A172 (cell line): ENCODE measurements at regions not wholly inside any gene's neighbourhood (a gene's known extent, or its start where the extent isn't known, plus 50 kb on each side); places are given as distances from the start of the nearest gene placed in this dataset.

Experiments used
- DNase-seq: peaks from one replicate; pipeline ENCODE4 v3.0.0-alpha.2; 2015; ENCODE audit warnings: low spot score

DNA sequence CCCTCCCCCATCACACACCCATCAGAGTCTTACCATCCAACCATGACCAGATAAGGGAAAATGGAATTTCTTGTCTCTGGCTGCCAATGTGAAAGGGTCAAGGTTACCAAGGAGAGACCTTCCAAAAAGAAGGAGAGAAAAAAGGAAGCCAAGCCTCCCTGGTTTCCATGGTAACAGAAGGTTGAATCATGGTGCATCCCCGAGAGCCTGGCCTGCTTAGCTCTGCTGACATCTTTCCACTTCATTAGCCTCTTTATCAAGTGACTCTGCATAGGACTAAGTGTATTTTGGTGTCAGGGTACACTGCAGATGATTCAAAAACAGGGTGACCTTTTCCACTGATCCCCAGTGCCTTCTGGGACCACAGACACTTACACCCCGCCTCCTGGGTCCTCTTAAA is 225.7 kb upstream of the PPP2R3A start:
- DNase-seq, result no peak

DNA sequence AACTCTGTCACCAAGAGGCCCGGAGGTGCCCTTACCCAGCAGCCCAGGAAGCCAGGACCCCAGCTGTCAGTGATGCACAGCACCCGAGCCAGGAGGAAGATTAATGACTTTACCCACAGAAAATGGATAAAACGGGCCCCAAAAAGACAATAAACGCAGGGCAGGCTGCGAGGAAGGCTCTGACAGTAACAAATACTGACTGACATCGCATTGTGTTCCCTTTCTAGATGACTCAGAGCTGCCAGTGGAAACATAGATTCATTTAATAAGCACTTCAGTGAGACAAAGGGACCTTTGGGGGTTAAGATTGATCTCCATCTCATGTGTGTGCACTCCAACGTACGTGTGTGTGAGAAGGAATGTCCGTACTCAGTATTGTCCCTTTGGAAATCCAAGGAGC is 225.3 kb upstream of the PPP2R3A start:
- DNase-seq, result no peak

DNA sequence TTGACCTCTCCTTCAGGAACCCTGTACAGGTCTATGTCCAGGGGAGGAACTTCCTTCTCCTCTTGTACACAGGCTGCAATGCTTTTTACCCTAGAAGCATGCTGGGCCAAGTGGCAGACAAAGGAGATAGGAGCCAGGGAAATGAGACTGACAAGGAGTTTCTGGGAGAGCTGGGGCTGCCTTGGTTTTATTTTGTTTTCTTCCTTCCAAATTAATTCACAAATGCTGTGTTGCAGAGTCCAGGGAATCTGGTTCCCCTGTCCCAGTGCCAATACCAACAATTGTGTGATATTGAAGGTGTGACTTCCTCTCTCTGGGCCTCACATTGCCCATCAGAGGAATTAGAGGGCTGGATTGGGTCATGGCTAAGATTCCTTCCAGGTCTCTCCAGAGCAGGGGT is 224.8 kb upstream of the PPP2R3A start:
- no peak for DNase-seq

DNA sequence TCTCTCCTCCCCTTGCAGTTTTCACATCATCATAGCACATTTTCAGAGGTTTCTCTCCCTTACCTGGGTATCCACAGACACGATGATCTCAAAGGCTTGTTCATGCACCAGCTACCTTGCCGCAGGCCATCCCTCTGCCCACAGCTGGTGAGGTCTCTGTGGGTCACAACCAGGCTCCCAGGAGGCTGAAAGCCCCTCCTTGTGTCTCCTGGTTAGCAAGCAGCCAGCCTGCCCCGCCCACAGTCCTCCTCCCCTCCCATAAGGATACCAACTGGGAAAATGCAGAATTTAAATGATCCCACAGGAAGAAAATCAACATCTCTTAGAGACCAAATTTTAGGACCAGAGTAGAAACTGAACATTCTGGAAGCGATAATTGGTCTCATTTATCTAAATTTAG is 213.5 kb upstream of the PPP2R3A start:
- DNase-seq, result no peak

DNA sequence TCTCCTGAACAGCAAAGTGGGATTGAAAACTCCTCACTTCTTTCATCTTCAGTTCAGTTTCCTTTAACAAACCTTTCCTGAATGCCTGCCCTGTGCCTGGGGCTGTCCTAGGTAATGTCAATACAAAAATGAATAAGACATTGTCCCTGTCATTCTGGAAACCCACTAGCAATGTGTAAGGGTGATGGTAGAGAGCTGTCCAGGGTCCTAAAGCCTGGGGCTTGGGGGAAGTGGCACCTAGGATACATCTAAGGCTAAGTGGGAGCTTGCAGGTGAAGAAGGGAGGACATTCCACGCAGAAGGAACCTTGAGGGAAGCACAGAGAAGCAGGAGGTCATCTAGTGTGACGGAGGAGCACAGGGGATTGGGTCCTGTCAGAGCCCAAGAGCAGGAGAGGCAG is 212.7 kb upstream of the PPP2R3A start:
- DNase-seq, result no peak

DNA sequence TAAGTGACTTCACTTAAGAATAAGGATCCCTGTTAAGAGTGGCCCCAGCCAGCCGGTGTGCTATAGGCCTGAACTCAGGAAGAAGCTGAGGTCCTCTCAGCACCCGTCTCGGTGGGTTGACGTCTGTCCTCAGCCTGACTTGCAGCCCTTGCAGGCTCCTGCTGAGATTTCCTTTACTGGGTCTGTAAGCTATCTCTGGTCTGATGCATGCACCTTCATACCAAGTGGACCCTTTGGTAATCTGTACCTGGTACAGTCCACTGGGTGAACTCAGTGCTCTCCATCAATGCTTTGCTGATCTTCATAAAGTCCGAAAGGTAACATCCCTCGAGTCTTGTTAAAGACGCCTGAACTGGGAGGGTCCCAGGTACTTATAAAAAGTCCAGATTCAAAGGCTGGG is 212.0 kb upstream of the PPP2R3A start:
- no peak for DNase-seq

DNA sequence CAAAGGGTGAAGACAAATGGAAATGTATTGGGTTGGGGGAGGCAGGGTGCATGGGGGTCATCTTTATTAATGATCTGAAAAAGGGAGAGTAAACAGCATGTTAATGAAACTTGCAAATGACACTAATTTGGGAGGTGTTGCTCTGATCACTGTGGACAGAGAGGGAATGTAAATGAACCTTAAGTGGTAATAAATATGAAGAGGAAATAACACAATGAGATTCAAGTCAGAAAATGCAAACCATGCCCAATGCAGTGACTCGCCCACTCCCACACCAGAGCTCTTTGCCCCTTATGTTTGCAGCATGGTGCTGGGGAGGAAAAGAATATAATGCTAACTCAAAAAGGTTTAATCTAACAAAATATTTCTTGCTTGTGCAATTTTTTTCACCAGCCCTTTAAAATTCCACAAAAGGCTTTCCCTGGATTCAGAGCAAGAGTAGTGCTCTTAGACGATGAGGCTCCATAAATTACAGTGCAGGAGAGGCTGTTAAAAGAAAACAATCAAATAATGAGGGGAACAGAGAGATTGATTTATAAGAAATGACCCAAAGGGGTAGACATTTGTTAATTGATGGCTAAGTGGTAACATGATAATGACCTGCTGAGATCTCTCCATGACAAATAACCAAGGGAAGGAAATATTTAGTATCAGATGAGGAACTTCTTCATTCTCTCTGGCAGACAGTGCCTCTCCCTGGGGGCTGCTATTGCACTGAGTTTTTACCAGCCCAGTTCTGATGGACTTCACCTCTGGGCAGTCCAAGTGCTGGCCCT is 210.0 kb upstream of the PPP2R3A start:
- no peak for DNase-seq

DNA sequence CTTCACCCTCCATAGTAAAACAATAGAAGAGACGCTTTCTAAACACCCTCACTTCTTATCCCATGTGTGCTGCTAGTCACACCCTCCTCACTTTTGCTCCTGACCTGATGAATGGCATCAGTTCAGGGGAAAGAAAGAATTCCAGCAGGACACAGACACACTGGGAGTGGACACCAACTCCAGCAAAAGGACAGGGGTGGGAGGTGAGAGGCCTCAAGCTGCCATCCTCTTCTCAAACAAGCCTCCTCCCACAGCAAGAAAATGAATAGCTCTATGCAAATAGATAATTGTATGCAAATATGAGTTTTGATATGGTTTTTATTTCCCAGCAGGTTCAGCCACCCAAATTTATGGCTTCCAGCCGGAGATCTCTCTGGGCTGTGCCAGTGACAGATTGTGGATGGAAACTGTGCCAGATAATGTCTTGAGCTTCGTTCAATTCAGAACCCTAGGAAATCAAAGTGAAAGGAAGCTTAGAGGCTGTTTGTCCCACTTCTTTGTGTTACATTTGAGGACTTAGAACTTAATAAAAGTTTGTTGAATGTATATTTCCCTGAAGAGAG is 209.3 kb upstream of the PPP2R3A start:
- DNase-seq, result no peak

DNA sequence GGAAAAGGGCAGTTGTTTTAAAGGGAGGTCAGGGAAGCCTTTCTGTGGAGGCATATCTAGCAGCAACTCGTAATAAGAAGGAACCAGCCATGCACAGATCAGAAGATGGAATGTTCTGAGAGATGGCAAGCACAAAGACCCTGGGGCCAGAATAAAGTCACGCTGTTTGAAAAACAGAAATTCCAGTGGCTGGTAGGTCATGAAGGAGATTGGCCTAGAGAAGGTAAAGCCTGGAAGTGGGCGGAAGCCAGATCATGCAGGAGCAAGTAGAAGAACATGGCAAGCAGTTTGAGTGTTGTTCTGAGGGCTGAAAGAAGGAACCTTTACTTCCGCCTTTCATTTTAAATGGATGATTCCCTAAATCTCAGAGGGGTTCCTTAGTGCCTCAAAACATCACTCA is 208.1 kb upstream of the PPP2R3A start:
- no peak for DNase-seq

DNA sequence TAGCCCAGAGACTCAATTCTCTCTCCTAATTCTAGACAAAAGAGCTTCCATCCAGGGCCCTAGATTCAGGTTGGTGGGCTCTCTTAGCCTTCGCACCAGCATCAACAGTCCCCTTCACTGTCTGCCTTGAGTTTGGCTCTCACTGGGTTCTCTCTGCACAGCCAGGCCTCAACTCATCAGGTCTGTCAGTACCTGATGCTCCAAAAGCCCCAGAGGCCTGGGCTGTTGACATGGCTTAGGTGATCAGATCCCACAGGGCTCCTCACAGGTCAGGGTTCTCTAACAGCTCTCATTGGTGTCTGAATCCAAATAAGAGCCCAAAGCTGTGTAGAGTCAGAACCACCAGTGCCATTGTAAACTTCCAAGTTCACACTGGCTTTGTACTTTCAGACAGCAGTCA is 206.6 kb upstream of the PPP2R3A start:
- DNase-seq, result no peak

DNA sequence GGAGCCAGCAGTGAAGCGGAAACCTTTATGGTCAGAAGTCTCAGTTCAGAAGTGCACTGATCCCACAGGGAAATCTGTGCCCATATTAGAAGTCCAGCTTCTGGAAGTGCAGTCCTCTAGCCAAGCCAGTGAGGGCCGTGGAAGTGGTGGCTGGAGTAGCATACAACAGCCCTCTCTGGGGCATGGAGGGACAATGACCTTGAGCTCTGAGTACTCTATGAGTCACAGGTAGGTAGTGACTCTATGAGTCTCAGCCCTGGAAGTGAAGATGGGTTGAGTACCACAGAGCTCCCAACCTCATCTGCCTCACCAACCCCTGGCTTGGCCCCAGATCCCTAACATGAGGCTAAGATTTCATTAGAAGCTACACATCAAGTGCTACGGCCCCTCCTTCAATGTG is 205.9 kb upstream of the PPP2R3A start:
- DNase-seq, result no peak

DNA sequence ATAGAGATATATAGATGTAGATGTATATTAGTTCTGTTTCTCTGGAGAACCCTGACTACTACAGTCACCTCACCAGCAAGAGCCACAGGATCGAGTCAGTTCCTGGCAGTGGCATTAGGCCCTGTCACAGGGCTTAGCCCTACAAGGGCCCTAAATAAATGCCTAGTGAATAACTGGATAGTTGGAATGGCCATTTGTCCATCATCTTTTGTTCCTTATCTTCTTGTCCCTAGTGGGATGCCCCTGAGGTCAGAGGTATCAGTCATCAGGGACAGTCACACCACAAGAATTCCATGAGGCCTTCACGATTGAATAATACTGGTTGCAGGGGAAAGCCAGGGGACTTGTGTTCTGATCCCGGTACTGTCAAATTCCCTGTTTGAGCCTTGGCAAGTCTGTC is 204.9 kb upstream of the PPP2R3A start:
- no peak for DNase-seq

DNA sequence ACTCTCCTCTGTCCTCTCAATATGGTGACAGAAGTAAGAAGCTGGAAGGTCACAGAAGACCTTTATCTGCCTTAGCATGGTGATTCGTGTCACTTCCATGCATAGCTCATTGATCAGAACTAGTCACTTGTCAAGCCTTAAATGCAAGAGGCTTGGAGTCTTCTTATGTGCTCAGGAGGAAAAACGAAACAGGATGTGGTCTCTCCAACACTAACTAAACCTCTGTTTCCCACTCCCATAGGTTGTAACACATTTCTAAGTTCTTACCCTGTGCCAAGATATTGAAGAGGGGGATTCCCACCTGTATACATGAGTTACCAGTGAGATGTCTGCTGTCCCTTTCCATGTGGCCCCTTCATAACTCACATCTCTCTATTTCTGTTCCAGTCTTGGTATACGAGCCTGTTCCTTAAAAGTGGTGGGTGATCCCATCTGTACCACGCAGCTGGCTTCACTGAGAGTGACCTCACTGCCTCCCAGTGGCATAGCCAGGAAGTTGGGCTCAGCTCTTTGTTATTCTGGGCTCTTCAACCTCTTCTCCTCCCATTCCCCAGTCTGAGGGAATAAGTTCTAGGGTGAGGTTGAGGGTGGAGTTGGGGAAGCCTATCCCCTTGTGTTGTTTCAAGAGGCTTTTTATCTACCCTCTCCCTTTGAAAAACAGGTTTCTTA is 203.2 kb upstream of the PPP2R3A start:
- DNase-seq, result no peak

DNA sequence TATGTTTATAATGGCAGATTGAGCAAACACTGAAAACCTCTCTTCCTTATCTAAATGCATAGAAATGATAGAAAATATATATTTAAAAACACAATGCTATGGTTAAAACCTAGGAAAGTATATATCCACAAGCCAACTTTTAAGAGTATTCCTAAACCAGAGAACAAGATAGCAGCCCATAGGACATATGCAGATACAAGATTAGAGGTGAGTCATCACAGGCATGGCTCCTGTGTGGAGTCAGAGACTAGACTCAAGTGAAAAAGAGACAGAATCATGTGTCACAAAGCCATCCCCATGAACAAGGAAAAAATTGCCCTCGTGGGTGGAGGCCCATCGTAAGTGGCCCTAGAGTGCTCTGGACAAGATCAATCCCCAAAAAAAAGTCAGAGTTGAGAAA is 199.4 kb upstream of the PPP2R3A start:
- DNase-seq, result no peak

DNA sequence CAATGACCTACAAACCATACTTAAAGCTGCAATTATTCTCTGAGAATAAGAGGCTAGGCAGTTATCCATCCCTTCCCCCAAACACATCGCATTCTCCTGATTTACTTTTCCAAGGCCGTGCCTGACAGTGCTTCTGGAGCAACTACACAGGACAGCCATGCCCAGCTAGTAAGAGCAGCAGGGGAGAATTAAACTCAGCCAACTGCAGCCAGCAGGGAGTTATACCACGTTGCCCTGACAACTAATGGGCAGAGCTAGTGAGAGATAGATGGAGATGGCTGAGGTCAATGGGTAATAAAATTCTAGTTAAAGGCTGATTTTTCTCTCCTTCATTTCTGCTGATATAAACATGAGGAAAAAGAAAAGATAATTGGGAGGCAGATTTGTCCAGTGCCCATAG is 193.8 kb upstream of the PPP2R3A start:
- DNase-seq, result no peak

DNA sequence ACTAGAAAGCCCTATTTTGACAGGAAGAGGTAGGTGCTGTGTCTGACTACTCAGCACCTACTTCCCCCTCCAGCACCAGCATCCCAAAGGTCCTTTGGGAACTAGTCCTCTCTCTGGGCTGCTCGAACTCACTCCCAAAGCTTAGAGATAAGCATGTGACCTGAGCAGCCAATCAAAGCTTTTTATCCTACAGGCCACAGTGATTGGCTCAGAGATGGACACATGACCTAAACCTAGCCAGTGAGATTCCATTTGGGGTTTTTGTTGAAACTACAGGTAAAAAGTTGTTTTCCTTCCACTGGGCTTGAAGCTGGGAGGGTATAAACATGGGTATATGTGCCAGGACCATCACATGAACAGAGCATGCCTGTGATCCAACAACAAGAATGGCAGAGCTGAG is 186.5 kb upstream of the PPP2R3A start:
- no peak for DNase-seq

DNA sequence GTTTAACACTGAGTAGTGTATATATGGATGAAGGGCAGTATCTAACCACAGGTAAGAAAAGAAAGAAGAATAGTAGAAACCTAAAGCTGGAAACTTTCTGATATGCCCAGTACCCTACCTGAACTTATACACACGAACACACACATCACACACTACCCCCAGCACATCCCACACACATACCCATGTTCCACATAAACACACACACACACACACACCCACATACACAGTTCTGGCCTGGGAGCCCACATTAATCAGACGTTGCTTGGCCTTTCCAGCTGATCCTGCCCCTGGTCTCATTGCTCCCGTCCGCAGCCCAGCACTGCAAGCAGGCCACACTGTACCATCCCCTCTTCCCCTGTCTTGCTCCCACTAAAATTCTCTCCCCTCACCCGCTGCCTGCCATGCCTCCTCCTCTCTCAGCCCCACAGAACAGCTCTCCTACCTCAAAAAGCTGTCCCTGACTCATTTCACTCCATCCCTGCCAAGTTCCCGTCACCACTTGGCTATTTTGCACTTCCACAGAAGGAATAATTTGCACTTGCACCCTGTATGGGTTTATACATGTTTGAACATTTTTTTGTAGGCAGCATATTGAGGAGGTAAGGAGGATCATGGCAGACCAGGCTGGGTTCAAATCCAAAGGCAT is 185.8 kb upstream of the PPP2R3A start:
- no peak for DNase-seq

DNA sequence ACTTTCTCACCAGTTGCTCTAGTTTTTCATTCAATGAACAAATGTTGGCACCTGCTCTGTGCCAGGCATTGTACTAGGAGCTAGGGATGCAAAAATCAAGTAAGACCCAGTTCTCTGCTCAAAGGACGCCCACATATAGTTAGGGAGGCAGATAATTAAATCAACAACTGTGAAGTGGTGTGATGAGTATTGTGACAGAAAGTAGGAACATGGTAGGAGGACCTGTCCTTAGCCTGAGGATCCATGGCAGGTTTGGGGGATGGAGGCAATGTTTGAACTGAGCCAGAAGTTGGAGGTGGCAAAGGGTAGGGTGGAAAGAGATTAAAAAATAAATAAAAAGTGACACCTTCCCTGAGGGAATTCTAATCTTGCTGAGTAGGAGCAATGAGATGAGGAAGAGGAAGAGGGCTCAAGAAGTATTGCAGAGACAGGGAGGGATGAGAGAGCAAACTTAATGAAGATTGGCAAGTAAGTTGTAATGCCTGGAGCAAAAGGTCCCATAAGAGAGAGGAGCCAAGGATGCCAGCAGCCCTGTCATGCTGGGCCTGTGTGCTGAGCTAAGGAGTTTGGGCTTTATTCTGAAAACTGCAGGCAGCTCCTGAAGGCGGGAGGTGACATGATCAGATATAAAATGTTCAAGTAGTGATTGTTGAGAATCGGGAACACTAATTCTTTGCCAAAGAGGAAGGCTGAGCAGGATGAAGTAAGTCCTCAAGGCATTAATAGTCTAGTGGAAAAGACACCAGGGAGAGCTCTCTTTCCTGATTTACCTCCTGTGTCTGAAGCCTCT is 184.3 kb upstream of the PPP2R3A start:
- no peak for DNase-seq

DNA sequence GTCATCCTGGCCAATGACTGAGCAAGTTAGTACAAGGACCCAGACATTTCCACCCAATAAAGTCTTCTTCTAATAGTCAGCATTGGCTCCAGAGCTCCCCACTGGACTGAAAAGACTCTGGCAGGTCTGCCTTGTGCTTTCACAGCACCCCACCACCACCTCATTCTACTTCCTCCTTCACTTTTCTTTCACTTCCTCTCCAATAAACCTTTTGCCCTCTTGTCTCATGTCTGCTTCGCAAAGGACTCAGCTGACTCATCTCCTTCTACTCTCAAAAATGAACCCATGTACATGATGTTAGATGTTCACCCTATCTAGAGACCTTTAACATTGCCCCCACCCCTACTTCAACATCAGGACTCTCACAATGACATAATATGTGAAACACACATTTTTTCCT is 181.0 kb upstream of the PPP2R3A start:
- DNase-seq, result no peak

DNA sequence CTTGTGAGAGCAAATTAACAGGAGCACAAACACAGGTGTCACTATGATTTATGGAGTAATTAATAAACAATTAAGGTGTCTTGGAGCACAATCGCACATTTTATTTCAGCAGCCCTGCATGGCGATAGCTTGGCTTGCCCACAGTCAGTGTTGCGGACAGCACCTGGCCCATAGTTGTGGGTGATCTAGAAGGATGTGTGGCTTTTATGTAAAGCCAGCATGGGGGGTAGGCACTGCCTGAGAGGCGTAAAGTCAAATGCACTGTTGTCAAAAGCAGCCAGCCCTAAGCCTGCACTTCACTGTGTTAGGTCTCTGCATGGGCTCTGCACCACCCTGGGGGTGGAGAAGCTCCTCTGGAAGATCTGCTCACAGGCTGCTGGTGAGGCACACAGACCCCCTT is 177.4 kb upstream of the PPP2R3A start:
- DNase-seq, result no peak

DNA sequence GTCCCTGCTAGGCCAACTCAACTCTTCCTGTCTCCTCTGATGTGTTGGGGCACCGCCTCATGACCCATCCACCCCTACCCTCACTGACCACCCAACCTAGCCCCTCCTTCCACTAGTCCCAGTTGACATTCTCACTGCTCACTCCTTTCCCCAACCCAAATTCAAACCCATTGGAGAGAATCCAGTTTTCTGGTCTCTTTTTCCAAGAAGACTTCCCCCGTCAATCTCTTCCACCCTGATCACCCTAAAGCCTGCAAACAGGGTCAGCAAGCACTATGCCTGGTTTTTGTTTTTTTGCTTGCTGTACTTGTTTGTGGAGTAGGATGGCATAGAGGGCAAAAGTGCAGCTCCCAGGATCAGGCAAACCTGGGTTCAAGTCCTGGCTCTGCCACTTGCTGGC is 176.6 kb upstream of the PPP2R3A start:
- DNase-seq, result no peak

DNA sequence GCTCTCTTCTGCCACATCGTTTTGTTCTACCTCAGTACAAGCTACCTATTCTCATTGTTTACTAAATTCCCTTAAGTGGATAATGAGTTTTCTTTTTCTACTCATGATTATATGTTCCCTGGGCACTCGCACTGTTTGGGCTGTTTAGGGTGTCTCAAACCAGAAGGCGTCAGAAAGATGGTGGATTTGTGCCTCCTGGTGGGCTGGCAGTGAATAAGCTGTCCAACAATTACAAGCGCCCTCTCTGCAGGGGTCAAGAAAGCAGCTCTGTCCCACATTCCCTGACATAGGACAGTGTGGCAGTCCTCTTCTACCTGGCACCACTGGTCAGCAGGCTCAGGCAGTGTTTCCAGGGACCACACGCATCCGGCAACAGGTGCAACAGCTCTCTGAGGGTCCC is 173.4 kb upstream of the PPP2R3A start:
- no peak for DNase-seq
